OCI-LY7 (cell line): ENCODE measurements at regions not wholly inside any gene's neighbourhood (a gene's known extent, or its start where the extent isn't known, plus 50 kb on each side); places are given as distances from the start of the nearest gene placed in this dataset.

Experiments used
- EZH2phosphoT487 ChIP-seq: fragments of 200-600 bp; sonication (generic); IDR thresholded peaks from 2 replicates; pipeline ENCODE4 v1.6.1; 2018; ENCODE audit warnings: low read depth, borderline replicate concordance, mild to moderate bottlenecking, mixed run types, antibody characterized with exemption, low read length, moderate library complexity, mixed read lengths
- TF ChIP-seq, protein P1 (sequence below): fragments of 200-600 bp; sonication (generic); conservative IDR thresholded peaks from 2 replicates; pipeline ENCODE4 v1.5.1; 2014; ENCODE audit warnings: mild to moderate bottlenecking, antibody characterized with exemption, low read length, moderate library complexity, mixed read lengths

- TF ChIP-seq, protein P1, sequence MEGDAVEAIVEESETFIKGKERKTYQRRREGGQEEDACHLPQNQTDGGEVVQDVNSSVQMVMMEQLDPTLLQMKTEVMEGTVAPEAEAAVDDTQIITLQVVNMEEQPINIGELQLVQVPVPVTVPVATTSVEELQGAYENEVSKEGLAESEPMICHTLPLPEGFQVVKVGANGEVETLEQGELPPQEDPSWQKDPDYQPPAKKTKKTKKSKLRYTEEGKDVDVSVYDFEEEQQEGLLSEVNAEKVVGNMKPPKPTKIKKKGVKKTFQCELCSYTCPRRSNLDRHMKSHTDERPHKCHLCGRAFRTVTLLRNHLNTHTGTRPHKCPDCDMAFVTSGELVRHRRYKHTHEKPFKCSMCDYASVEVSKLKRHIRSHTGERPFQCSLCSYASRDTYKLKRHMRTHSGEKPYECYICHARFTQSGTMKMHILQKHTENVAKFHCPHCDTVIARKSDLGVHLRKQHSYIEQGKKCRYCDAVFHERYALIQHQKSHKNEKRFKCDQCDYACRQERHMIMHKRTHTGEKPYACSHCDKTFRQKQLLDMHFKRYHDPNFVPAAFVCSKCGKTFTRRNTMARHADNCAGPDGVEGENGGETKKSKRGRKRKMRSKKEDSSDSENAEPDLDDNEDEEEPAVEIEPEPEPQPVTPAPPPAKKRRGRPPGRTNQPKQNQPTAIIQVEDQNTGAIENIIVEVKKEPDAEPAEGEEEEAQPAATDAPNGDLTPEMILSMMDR = no peak
- no peak for TF ChIP-seq EZH2phosphoT487
Measured at GRCh38 chr12:75708802-75709201, 197.4 kb upstream of the KRR1 start.
